ENCODE measurements at regions not wholly inside any gene's neighbourhood (a gene's known extent, or its start where the extent isn't known, plus 50 kb on each side); places are given as distances from the start of the nearest gene placed in this dataset.

DNA sequence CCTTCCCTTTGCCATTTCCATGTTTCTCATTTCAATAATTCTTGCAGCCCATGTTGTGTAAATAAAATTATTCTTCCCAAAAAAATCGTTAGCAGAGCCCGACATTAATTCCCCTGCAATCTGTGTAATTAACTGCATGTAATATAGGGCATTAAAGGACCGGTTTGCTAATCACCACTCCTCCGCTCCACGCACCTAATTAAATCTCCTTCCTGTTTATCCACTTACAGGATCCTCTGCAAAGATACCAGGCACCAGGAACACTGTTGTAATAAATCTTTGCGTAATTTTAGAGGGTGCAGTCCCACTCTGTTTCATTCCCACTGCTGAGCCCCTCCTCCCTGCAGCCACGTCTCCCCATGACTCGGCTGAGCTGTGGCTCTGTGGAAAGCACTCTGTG lies 105.0 kb upstream of the PPP1R26 start:
- Histone ChIP-seq H3K4me2 (ENCODE audit: control insufficient read depth, extremely low read depth, insufficient read depth, low read depth, low read length) (no peak overlapping the region), H3K9ac (ENCODE audit: control insufficient read depth, extremely low read depth, insufficient read depth, low read length) (no peak overlapping the region), H3K4me3 (ENCODE audit: control insufficient read depth in 2 of 3, extremely low read depth in 1 of 3, insufficient read depth in 2 of 3, low read depth in 1 of 3, low read length in 3 of 3) (no peak overlapping the region), H3K9me3 (ENCODE audit: control insufficient read depth, low read depth, low read length) (no peaks in the 10 kb centered on the region), H3K4me1 (ENCODE audit: control insufficient read depth, extremely low read depth, insufficient read depth, low read length) (peaks cover 12% of the 10 kb centered on the region), H4K20me1 (ENCODE audit: control insufficient read depth, extremely low read depth, insufficient read depth, low read length) (no peaks in the 10 kb centered on the region), H3K9me1 (ENCODE audit: control insufficient read depth, extremely low read depth, insufficient read depth, low read length) (no peaks in the 10 kb centered on the region), H3K27ac (ENCODE audit: control insufficient read depth, insufficient read depth, low read length) (no peak overlapping the region), H3K36me3 (ENCODE audit: control insufficient read depth in 2 of 2, extremely low read depth in 1 of 2, insufficient read depth in 2 of 2, low read length in 2 of 2) (no peaks in the 10 kb centered on the region), H3K27me3 (ENCODE audit: control insufficient read depth, extremely low read depth, insufficient read depth, low read length) (peaks cover 11% of the 10 kb centered on the region), H2AFZ (ENCODE audit: control insufficient read depth, low read length) (no peak overlapping the region), H3K79me2 (ENCODE audit: control insufficient read depth, insufficient read depth, low read length) (no peaks in the 10 kb centered on the region)
- dilution Hi-C loops (cut with MboI; ENCODE audit: extremely low pct_ligation_motif_present, low sequenced_read_pairs) = no loop called here
- FAIRE-seq (no peak), DNase-seq (ENCODE audit: low read depth, low spot score) (no peak)
- TF ChIP-seq CTCF (optimal IDR thresholded peaks at IDR 0.05 in 1 of 3, IDR thresholded peaks at IDR 0.05 in 1 of 3, conservative IDR thresholded peaks at IDR 0.05 in 1 of 3; ENCODE audit: extremely low read depth in 1 of 3, insufficient read depth in 2 of 3, low read length in 3 of 3) (no peak), EZH2 (IDR thresholded peaks at IDR 0.05; ENCODE audit: low read length) (no peak)

- Histone ChIP-seq H3K36me3 (ENCODE audit: control insufficient read depth in 2 of 2, extremely low read depth in 1 of 2, insufficient read depth in 2 of 2, low read length in 2 of 2) (no peaks in the 10 kb centered on the region), H3K4me1 (ENCODE audit: control insufficient read depth, extremely low read depth, insufficient read depth, low read length) (peaks cover 8% of the 10 kb centered on the region), H3K4me3 (ENCODE audit: control insufficient read depth in 2 of 3, extremely low read depth in 1 of 3, insufficient read depth in 2 of 3, low read depth in 1 of 3, low read length in 3 of 3) (no peak overlapping the region), H3K79me2 (ENCODE audit: control insufficient read depth, insufficient read depth, low read length) (no peaks in the 10 kb centered on the region), H3K27me3 (ENCODE audit: control insufficient read depth, extremely low read depth, insufficient read depth, low read length) (peaks cover 11% of the 10 kb centered on the region), H3K27ac (ENCODE audit: control insufficient read depth, insufficient read depth, low read length) (no peak overlapping the region), H3K9ac (ENCODE audit: control insufficient read depth, extremely low read depth, insufficient read depth, low read length) (no peak overlapping the region), H2AFZ (ENCODE audit: control insufficient read depth, low read length) (no peak overlapping the region), H4K20me1 (ENCODE audit: control insufficient read depth, extremely low read depth, insufficient read depth, low read length) (no peaks in the 10 kb centered on the region), H3K4me2 (ENCODE audit: control insufficient read depth, extremely low read depth, insufficient read depth, low read depth, low read length) (no peak overlapping the region), H3K9me3 (ENCODE audit: control insufficient read depth, low read depth, low read length) (no peaks in the 10 kb centered on the region), H3K9me1 (ENCODE audit: control insufficient read depth, extremely low read depth, insufficient read depth, low read length) (no peaks in the 10 kb centered on the region)
- dilution Hi-C loops (cut with MboI; ENCODE audit: extremely low pct_ligation_motif_present, low sequenced_read_pairs) = no loop called here
- TF ChIP-seq EZH2 (IDR thresholded peaks at IDR 0.05; ENCODE audit: low read length) (no peak), CTCF (optimal IDR thresholded peaks at IDR 0.05 in 1 of 3, IDR thresholded peaks at IDR 0.05 in 1 of 3, conservative IDR thresholded peaks at IDR 0.05 in 1 of 3; ENCODE audit: extremely low read depth in 1 of 3, insufficient read depth in 2 of 3, low read length in 3 of 3) (no peak)
- FAIRE-seq (no peak), DNase-seq (ENCODE audit: low read depth, low spot score) (no peak)
These were observed 104.6 kb upstream of the PPP1R26 start for GRCh38 chr9:135375001-135375400.

All from keratinocyte (primary cell).